ENCODE measurements at regions not wholly inside any gene's neighbourhood (a gene's known extent, or its start where the extent isn't known, plus 50 kb on each side); places are given as distances from the start of the nearest gene placed in this dataset.

DNA sequence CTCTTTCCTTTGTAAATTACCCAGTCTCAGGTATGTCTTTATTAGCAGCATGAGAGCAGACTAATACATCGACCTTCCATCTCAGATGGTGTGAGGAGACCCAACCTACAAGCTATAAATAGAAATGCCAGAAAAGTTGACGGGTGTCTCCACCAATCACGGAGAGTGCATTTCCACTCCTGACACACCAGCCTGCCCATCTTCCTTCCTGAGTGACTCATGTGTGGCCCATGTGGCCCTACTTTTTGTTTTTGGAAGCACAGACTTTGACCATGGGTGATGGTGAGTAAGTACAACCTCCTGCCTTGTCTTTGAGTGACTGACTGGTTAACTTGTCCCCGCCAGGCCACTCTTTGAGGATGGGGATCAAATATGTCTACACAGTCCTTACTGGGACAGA, 147.0 kb downstream of the OAT start:
- Histone ChIP-seq H3K14ac (replicated peaks; ENCODE audit: low read depth, low read length) (no peak overlapping the region), H3K27ac (ENCODE audit: insufficient read depth, low read length) (no peak overlapping the region), H2BK15ac (ENCODE audit: low read depth, low read length) (no peak overlapping the region), H4K91ac (ENCODE audit: insufficient read depth, low read depth, low read length) (no peak overlapping the region), H3K36me3 (ENCODE audit: control insufficient read depth, insufficient read depth, low read length) (no peaks in the 10 kb centered on the region), H2AFZ (replicated peaks; ENCODE audit: low read length, poor library complexity) (no peak overlapping the region), H3K27me3 (ENCODE audit: control insufficient read depth, insufficient read depth, low read length) (no peaks in the 10 kb centered on the region), H3K4ac (ENCODE audit: low read depth, low read length) (no peak overlapping the region), H3K9me3 (ENCODE audit: control insufficient read depth, insufficient read depth, low read length) (peaks cover 20% of the 10 kb centered on the region), H3K79me1 (ENCODE audit: low read depth in 1 of 2, low read length in 2 of 2) (no peaks in the 10 kb centered on the region), H3K18ac (ENCODE audit: low read depth, low read length) (no peak overlapping the region), H2AK5ac (ENCODE audit: low read depth, low read length) (no peak overlapping the region), H3K56ac (ENCODE audit: extremely low read depth, insufficient read depth, low read length) (no peak overlapping the region), H3K4me3 (ENCODE audit: insufficient read depth, low read depth, low read length) (no peak overlapping the region), H3K23ac (ENCODE audit: low read depth, low read length) (no peak overlapping the region), H4K20me1 (ENCODE audit: insufficient read depth, low read length) (no peaks in the 10 kb centered on the region), H3K4me1 (ENCODE audit: control insufficient read depth, insufficient read depth, low read length) (no peaks in the 10 kb centered on the region), H2BK5ac (ENCODE audit: low read depth, low read length, poor library complexity, severe bottlenecking) (no peak overlapping the region), H4K8ac (ENCODE audit: low read depth in 2 of 2, low read length in 2 of 2) (no peak overlapping the region), H3K4me2 (ENCODE audit: low read depth, low read length) (no peak overlapping the region), H3K9me1 (ENCODE audit: insufficient read depth, low read length) (no peaks in the 10 kb centered on the region), H2AK9ac (replicated peaks; ENCODE audit: low read depth, low read length, poor library complexity) (no peak overlapping the region), H4K5ac (ENCODE audit: low read depth, low read length) (no peak overlapping the region), H2BK120ac (ENCODE audit: low read depth, low read length) (no peak overlapping the region), H3K9ac (ENCODE audit: low read depth, low read length) (no peak overlapping the region), H2BK20ac (ENCODE audit: low read depth, low read length) (no peak overlapping the region)
- WGBS, 2 experiments (ENCODE audit: extremely low coverage in 2 of 2, insufficient read length in 1 of 2): no CpG with 5 or more reads among the region's 4 CpGs
- BruUV-seq (replicated peaks): no TSS peak
- in situ Hi-C loops (cut with MboI; ENCODE audit: low sequenced_read_pairs) (no loop called here), intact Hi-C loops (cut with micrococcal nuclease) (no loop called here), dilution Hi-C loops (cut with HindIII; ENCODE audit: low sequenced_read_pairs, unreplicated experiment) (no loop called here)
- TF ChIP-seq, protein P1, sequence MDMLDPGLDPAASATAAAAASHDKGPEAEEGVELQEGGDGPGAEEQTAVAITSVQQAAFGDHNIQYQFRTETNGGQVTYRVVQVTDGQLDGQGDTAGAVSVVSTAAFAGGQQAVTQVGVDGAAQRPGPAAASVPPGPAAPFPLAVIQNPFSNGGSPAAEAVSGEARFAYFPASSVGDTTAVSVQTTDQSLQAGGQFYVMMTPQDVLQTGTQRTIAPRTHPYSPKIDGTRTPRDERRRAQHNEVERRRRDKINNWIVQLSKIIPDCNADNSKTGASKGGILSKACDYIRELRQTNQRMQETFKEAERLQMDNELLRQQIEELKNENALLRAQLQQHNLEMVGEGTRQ (IDR thresholded peaks at IDR 0.05; ENCODE audit: low read depth, low read length): no peak
- no peak for TF ChIP-seq MAFK (IDR thresholded peaks at IDR 0.05; ENCODE audit: low read depth, low read length)
- no peak for TF ChIP-seq BHLHE40 (IDR thresholded peaks at IDR 0.05; ENCODE audit: low read depth, low read length)
- TF ChIP-seq CEBPB (IDR thresholded peaks at IDR 0.05; ENCODE audit: low read depth, low read length): no peak
- no peak for TF ChIP-seq POLR2A (IDR thresholded peaks at IDR 0.05; ENCODE audit: low read depth, low read length)
- no peak for TF ChIP-seq RFX5 (IDR thresholded peaks at IDR 0.05; ENCODE audit: low read depth, low read length)
- no peak for TF ChIP-seq NFE2L2 (IDR thresholded peaks at IDR 0.05; ENCODE audit: low read depth, low read length)
- TF ChIP-seq, protein P2, sequence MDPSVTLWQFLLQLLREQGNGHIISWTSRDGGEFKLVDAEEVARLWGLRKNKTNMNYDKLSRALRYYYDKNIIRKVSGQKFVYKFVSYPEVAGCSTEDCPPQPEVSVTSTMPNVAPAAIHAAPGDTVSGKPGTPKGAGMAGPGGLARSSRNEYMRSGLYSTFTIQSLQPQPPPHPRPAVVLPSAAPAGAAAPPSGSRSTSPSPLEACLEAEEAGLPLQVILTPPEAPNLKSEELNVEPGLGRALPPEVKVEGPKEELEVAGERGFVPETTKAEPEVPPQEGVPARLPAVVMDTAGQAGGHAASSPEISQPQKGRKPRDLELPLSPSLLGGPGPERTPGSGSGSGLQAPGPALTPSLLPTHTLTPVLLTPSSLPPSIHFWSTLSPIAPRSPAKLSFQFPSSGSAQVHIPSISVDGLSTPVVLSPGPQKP (IDR thresholded peaks at IDR 0.05; ENCODE audit: borderline replicate concordance, low read depth, low read length): no peak
- no peak for TF ChIP-seq MXI1 (IDR thresholded peaks at IDR 0.05; ENCODE audit: borderline replicate concordance, low read depth, low read length)
- no peak for TF ChIP-seq FOS (IDR thresholded peaks at IDR 0.05; ENCODE audit: low read depth, low read length)
- TF ChIP-seq, protein P3, sequence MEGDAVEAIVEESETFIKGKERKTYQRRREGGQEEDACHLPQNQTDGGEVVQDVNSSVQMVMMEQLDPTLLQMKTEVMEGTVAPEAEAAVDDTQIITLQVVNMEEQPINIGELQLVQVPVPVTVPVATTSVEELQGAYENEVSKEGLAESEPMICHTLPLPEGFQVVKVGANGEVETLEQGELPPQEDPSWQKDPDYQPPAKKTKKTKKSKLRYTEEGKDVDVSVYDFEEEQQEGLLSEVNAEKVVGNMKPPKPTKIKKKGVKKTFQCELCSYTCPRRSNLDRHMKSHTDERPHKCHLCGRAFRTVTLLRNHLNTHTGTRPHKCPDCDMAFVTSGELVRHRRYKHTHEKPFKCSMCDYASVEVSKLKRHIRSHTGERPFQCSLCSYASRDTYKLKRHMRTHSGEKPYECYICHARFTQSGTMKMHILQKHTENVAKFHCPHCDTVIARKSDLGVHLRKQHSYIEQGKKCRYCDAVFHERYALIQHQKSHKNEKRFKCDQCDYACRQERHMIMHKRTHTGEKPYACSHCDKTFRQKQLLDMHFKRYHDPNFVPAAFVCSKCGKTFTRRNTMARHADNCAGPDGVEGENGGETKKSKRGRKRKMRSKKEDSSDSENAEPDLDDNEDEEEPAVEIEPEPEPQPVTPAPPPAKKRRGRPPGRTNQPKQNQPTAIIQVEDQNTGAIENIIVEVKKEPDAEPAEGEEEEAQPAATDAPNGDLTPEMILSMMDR (conservative IDR thresholded peaks at IDR 0.05; ENCODE audit: low read depth, low read length): no peak
- ATAC-seq (ENCODE audit: low read depth): no peak
- DNase-seq: no peak
- CTCF ChIA-PET: no interaction called here
- POLR2A ChIA-PET (ENCODE audit: unreplicated experiment): no interaction called here
